HUES48 (cell line): ENCODE measurements at regions not wholly inside any gene's neighbourhood (a gene's known extent, or its start where the extent isn't known, plus 50 kb on each side); places are given as distances from the start of the nearest gene placed in this dataset.

Experiments used
- H3K27ac ChIP-seq: one replicate; pipeline ENCODE4 v1.7.0; 2013; ENCODE audit warnings: low read depth, low read length, inconsistent platforms
- H3K27me3 ChIP-seq: 2 replicates; pipeline ENCODE4 v1.6.1; 2013; ENCODE audit warnings: mild to moderate bottlenecking, low read length; ENCODE audit not compliant: control insufficient read depth, insufficient read depth
- H3K36me3 ChIP-seq: 2 replicates; pipeline ENCODE4 v1.6.1; 2013; ENCODE audit warnings: low read length; ENCODE audit not compliant: control insufficient read depth, insufficient read depth
- H3K4me1 ChIP-seq: 2 replicates; pipeline ENCODE4 v1.6.1; 2013; ENCODE audit warnings: mild to moderate bottlenecking, low read length; ENCODE audit not compliant: control insufficient read depth, insufficient read depth
- H3K4me3 ChIP-seq: 2 replicates; pipeline ENCODE4 v1.5.1; 2013; ENCODE audit warnings: mild to moderate bottlenecking, low read depth, low read length
- H3K9ac ChIP-seq: 2 replicates; pipeline ENCODE4 v1.6.1; 2013; ENCODE audit warnings: mild to moderate bottlenecking, low read depth, low read length, moderate library complexity
- H3K9me3 ChIP-seq: 2 replicates; pipeline ENCODE4 v1.6.1; 2013; ENCODE audit warnings: low read length; ENCODE audit not compliant: control insufficient read depth, insufficient read depth

- Histone ChIP-seq H3K36me3 (no peaks in the 10 kb centered on the region), H3K9ac (no peak overlapping the region), H3K4me3 (no peak overlapping the region), H3K27ac (peak overlapping the region; percentile 40), H3K9me3 (no peaks in the 10 kb centered on the region), H3K27me3 (no peaks in the 10 kb centered on the region; the same call in 1 of the 2 replicates), H3K4me1 (peaks cover 11% of the 10 kb centered on the region; the same call in 1 of the 2 replicates)
These were observed 125.6 kb upstream of the GATA6 start for GRCh38 chr18:22043837-22044236.

- Histone ChIP-seq H3K9ac (no peak overlapping the region), H3K27me3 (no peaks in the 10 kb centered on the region; the same call in 1 of the 2 replicates), H3K27ac (peak overlapping the region; percentile 71), H3K9me3 (no peaks in the 10 kb centered on the region), H3K36me3 (no peaks in the 10 kb centered on the region), H3K4me1 (peaks cover 11% of the 10 kb centered on the region; the same call in 1 of the 2 replicates), H3K4me3 (no peak overlapping the region)
These were observed 124.7 kb upstream of the GATA6 start for GRCh38 chr18:22044474-22045220.

- Histone ChIP-seq H3K27me3 (no peaks in the 10 kb centered on the region; the same call in 1 of the 2 replicates), H3K4me3 (no peak overlapping the region), H3K4me1 (peaks cover 11% of the 10 kb centered on the region; the same call in 1 of the 2 replicates), H3K9ac (no peak overlapping the region), H3K36me3 (no peaks in the 10 kb centered on the region), H3K9me3 (no peaks in the 10 kb centered on the region), H3K27ac (peak overlapping the region; percentile 71)
These were observed 124.0 kb upstream of the GATA6 start for GRCh38 chr18:22045221-22045918.

- H3K4me3 ChIP-seq: no peak overlapping the region
- H3K4me1 ChIP-seq: peaks cover 11% of the 10 kb centered on the region; the same call in 1 of the 2 replicates
- no peaks in the 10 kb centered on the region for H3K36me3 ChIP-seq
- no peaks in the 10 kb centered on the region for H3K9me3 ChIP-seq
- H3K27me3 ChIP-seq: no peaks in the 10 kb centered on the region; the same call in 1 of the 2 replicates
- no peak overlapping the region for H3K9ac ChIP-seq
- no peak overlapping the region for H3K27ac ChIP-seq
These were observed 122.9 kb upstream of the GATA6 start for GRCh38 chr18:22046473-22046872.

- no peak overlapping the region for H3K4me3 ChIP-seq
- H3K27ac ChIP-seq: no peak overlapping the region
- H3K36me3 ChIP-seq: no peaks in the 10 kb centered on the region
- H3K9me3 ChIP-seq: no peaks in the 10 kb centered on the region
- H3K27me3 ChIP-seq: no peaks in the 10 kb centered on the region; the same call in 1 of the 2 replicates
- peaks cover 11% of the 10 kb centered on the region; the same call in 1 of the 2 replicates for H3K4me1 ChIP-seq
- H3K9ac ChIP-seq: no peak overlapping the region
These were observed 121.9 kb upstream of the GATA6 start for GRCh38 chr18:22047485-22047884.

- Histone ChIP-seq H3K4me1 (peaks cover 11% of the 10 kb centered on the region; the same call in 1 of the 2 replicates), H3K4me3 (no peak overlapping the region), H3K36me3 (no peaks in the 10 kb centered on the region), H3K27ac (no peak overlapping the region), H3K27me3 (no peaks in the 10 kb centered on the region; the same call in 1 of the 2 replicates), H3K9me3 (no peaks in the 10 kb centered on the region), H3K9ac (no peak overlapping the region)
These were observed 121.2 kb upstream of the GATA6 start for GRCh38 chr18:22048221-22048620.

- Histone ChIP-seq H3K27ac (peak overlapping the region; percentile 34), H3K4me1 (peaks cover 7% of the 10 kb centered on the region; the same call in 1 of the 2 replicates), H3K27me3 (no peaks in the 10 kb centered on the region; the same call in 1 of the 2 replicates), H3K36me3 (no peaks in the 10 kb centered on the region), H3K9ac (no peak overlapping the region), H3K9me3 (no peaks in the 10 kb centered on the region), H3K4me3 (no peak overlapping the region)
These were observed 120.3 kb upstream of the GATA6 start for GRCh38 chr18:22048932-22049615.

- H3K9me3 ChIP-seq: no peaks in the 10 kb centered on the region
- no peaks in the 10 kb centered on the region for H3K36me3 ChIP-seq
- no peak overlapping the region for H3K9ac ChIP-seq
- no peaks in the 10 kb centered on the region for H3K27me3 ChIP-seq
- H3K4me1 ChIP-seq: no peaks in the 10 kb centered on the region
- H3K27ac ChIP-seq: no peak overlapping the region
- no peak overlapping the region for H3K4me3 ChIP-seq
These were observed 116.8 kb upstream of the GATA6 start for GRCh38 chr18:22052405-22053105.

- H3K9me3 ChIP-seq: no peaks in the 10 kb centered on the region
- H3K27ac ChIP-seq: no peak overlapping the region
- no peaks in the 10 kb centered on the region for H3K36me3 ChIP-seq
- H3K4me3 ChIP-seq: no peak overlapping the region
- no peak overlapping the region for H3K9ac ChIP-seq
- H3K4me1 ChIP-seq: no peaks in the 10 kb centered on the region
- no peaks in the 10 kb centered on the region for H3K27me3 ChIP-seq
These were observed 113.7 kb upstream of the GATA6 start for GRCh38 chr18:22055466-22056238.

- Histone ChIP-seq H3K27me3 (no peaks in the 10 kb centered on the region), H3K9ac (no peak overlapping the region), H3K36me3 (no peaks in the 10 kb centered on the region), H3K4me1 (no peaks in the 10 kb centered on the region), H3K27ac (no peak overlapping the region), H3K9me3 (no peaks in the 10 kb centered on the region), H3K4me3 (no peak overlapping the region)
These were observed 112.4 kb upstream of the GATA6 start for GRCh38 chr18:22056950-22057349.
